ENCODE measurements at regions not wholly inside any gene's neighbourhood (a gene's known extent, or its start where the extent isn't known, plus 50 kb on each side); places are given as distances from the start of the nearest gene placed in this dataset.
"Not testable (repeated sequence)": the region's sequence is repeated elsewhere in the genome, so short reads cannot be mapped to it uniquely, and the experiment has no call there.

DNA sequence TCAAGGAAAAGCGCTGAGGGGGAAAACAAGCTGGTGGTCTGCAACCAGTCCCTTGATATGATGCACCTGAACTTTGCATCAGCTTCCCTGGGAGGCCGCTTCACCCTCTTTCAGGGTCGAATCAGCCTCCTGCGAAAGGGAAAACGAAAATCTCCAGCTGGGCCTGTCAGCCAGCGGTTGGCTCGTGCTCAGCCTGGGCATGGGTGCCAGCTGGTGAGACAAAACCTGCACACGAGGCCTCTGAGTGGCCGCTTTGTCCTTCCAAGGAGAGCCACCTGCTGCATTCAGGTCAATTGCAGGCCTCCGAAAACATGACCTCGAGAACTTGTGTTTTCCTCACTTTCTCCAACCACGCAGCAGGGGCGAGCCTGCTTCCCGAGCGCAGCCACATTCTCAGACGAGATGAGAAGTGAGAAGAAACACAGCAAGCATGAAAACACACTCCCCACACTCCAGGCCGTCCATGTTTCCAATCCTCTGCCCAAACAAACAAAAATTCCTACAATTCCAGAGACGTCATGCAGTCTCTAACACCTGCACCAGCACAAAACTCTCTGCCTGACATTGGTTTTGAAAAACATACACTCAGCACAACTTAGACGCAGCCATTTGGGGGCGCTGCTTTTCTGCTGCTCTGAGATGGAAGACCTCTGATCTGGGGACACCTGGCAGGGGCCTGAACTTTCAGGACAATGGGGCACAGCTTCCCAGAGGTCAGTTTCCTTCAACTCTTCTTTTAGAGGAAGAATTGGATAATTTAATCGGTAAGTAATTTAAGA, 77.1 kb downstream of the DHCR7 start:
- TF ChIP-seq, protein P1, sequence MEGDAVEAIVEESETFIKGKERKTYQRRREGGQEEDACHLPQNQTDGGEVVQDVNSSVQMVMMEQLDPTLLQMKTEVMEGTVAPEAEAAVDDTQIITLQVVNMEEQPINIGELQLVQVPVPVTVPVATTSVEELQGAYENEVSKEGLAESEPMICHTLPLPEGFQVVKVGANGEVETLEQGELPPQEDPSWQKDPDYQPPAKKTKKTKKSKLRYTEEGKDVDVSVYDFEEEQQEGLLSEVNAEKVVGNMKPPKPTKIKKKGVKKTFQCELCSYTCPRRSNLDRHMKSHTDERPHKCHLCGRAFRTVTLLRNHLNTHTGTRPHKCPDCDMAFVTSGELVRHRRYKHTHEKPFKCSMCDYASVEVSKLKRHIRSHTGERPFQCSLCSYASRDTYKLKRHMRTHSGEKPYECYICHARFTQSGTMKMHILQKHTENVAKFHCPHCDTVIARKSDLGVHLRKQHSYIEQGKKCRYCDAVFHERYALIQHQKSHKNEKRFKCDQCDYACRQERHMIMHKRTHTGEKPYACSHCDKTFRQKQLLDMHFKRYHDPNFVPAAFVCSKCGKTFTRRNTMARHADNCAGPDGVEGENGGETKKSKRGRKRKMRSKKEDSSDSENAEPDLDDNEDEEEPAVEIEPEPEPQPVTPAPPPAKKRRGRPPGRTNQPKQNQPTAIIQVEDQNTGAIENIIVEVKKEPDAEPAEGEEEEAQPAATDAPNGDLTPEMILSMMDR (IDR thresholded peaks at IDR 0.05; ENCODE audit: extremely low read depth, missing control alignments) = no peak
- DNase-seq (ENCODE audit: low spot score) = no peak

- TF ChIP-seq, protein P1 (IDR thresholded peaks at IDR 0.05; ENCODE audit: extremely low read depth, missing control alignments) = no peak
- DNase-seq (ENCODE audit: low spot score) = no peak
Observed at GRCh38 chr11:71370020-71370747, 78.0 kb downstream of the DHCR7 start.

DNA sequence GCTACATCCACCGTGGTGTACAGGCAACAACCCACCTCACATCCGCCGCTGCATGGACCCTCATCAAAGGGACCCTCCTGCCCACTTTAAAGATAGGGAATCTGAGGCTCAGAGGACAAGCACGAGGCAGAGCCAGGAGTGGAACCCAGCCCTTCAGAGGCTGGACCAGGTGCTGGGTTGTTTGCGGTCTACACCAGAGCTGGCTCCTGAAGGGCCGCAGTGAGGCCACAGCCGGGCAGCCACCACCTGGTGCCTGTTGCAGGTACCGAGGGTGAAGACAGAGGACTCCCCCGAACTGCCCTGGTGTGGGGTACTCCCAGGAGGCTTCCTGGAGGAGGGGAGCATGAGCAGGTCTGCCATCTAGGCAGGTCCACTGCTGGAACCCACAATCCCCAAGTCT, 78.8 kb downstream of the DHCR7 start:
- TF ChIP-seq, protein P1 (IDR thresholded peaks at IDR 0.05; ENCODE audit: extremely low read depth, missing control alignments) = no peak
- no peak for DNase-seq (ENCODE audit: low spot score)

- TF ChIP-seq, protein P1 (IDR thresholded peaks at IDR 0.05; ENCODE audit: extremely low read depth, missing control alignments) = no peak
- no peak for DNase-seq (ENCODE audit: low spot score)
Observed at GRCh38 chr11:71368966-71369365, 79.2 kb downstream of the DHCR7 start.

- TF ChIP-seq, protein P1 (IDR thresholded peaks at IDR 0.05; ENCODE audit: extremely low read depth, missing control alignments) = no peak
- no peak for DNase-seq (ENCODE audit: low spot score)
Observed at GRCh38 chr11:71367756-71368155, 80.4 kb downstream of the DHCR7 start.

DNA sequence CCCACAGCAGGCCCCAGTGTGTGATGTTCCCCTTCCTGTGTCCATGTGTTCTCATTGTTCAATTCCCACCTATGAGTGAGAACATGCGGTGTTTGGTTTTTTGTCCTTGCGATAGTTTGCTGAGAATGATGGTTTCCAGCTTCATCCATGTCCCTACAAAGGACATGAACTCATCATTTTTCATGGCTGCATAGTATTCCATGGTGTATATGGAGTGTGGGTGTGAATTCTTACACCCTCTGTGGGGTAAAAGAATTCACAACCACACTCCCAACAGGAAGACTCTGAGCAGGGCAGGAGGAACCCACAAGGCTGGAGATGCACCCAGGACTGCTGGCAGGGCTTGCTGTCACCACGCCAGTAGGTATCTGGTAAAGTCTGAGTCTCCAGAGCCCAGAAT, 80.9 kb downstream of the DHCR7 start:
- DNase-seq (ENCODE audit: low spot score) = not testable (repeated sequence)

DNA sequence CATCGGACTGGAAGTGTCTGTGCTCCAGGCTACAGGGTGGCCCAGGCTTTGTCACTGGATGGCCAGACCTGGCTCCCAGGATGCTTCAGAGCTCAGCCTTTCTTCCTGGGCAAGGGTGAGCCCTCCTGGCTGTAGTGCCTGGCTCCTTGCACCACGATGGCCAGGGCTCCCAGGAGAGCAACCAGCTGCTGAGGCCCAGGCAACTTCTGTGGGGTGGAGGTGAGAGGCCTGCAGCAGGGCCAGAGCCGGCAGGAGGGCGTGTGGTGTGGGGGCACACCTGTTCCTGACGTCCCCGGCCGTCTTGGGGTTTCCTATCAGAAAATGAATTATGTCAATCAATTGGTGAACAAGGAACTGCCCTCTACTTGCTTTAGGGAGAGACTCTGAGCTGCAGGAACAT, 82.1 kb downstream of the DHCR7 start:
- TF ChIP-seq, protein P1 (IDR thresholded peaks at IDR 0.05; ENCODE audit: extremely low read depth, missing control alignments) = no peak
- DNase-seq (ENCODE audit: low spot score) = no peak

All from GM20000 (cell line).